Peyer's patch (tissue), 4 donors: ENCODE measurements at regions not wholly inside any gene's neighbourhood (a gene's known extent, or its start where the extent isn't known, plus 50 kb on each side); places are given as distances from the start of the nearest gene placed in this dataset.

Source experiments
- POLR2A ChIP-seq, 2 donors: fragments of 450-650 bp; IDR thresholded peaks; one replicate each; pipeline ENCODE4 v1.5.1; 2017; ENCODE audit warnings: antibody characterized with exemption in 2 of 2, mild to moderate bottlenecking in 2 of 2, moderate library complexity in 2 of 2
- TF ChIP-seq, protein P1 (sequence below), 6 experiments: fragments of 450-650 bp in 4 of 6; fragments of 200-600 bp in 2 of 6; sonication (generic) in 1 of 6; IDR thresholded peaks; one replicate each; pipeline ENCODE4 v1.5.1; 2017 to 2019; ENCODE audit warnings: antibody characterized with exemption in 6 of 6, mild to moderate bottlenecking in 3 of 6, moderate library complexity in 1 of 6

DNA sequence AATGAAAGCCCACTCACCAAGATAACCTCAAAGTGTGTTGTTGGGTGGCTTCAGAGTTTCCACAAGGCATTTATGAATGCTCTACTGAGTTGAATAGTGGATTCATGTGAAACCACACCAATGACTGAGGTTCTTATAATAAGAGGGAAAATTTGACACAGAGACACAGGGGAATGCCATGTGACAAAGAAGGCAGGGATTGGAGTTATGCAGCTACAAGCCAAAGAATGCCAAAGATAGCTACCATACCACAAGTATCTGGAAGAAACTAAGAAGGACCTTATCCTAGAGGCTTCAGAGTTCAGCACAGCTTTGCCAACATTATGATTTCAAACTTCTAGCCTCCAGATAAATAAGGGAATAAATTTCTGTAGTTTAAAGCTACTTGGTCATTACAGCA, 68.0 kb upstream of the PCDH15 start:
- TF ChIP-seq POLR2A (IDR thresholded peaks at IDR 0.05): no peak
- TF ChIP-seq, protein P1, sequence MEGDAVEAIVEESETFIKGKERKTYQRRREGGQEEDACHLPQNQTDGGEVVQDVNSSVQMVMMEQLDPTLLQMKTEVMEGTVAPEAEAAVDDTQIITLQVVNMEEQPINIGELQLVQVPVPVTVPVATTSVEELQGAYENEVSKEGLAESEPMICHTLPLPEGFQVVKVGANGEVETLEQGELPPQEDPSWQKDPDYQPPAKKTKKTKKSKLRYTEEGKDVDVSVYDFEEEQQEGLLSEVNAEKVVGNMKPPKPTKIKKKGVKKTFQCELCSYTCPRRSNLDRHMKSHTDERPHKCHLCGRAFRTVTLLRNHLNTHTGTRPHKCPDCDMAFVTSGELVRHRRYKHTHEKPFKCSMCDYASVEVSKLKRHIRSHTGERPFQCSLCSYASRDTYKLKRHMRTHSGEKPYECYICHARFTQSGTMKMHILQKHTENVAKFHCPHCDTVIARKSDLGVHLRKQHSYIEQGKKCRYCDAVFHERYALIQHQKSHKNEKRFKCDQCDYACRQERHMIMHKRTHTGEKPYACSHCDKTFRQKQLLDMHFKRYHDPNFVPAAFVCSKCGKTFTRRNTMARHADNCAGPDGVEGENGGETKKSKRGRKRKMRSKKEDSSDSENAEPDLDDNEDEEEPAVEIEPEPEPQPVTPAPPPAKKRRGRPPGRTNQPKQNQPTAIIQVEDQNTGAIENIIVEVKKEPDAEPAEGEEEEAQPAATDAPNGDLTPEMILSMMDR (IDR thresholded peaks at IDR 0.05): no peak
